Fibroblast of lung (primary cell): ENCODE measurements at regions not wholly inside any gene's neighbourhood (a gene's known extent, or its start where the extent isn't known, plus 50 kb on each side); places are given as distances from the start of the nearest gene placed in this dataset.
"Not testable (repeated sequence)": the region's sequence is repeated elsewhere in the genome, so short reads cannot be mapped to it uniquely, and the experiment has no call there.

Experiments used
- DNase-seq, 2 donors: peaks; one replicate each; pipeline versions ENCODE4 v3.0.0 to v3.0.0-alpha.2; 2010; ENCODE audit warnings: low read depth in 2 of 2
- H2AFZ ChIP-seq: 2 replicates; pipeline ENCODE4 v1.5.1; 2012; ENCODE audit warnings: low read length, control low read depth, inconsistent platforms
- H3K27ac ChIP-seq: 2 replicates; pipeline ENCODE4 v1.5.1; 2011; ENCODE audit warnings: low read length, control low read depth; ENCODE audit not compliant: insufficient read depth
- H3K27me3 ChIP-seq: 2 replicates; pipeline ENCODE4 v1.5.1; 2011; ENCODE audit warnings: mild to moderate bottlenecking, low read length; ENCODE audit not compliant: control insufficient read depth, insufficient read depth
- H3K36me3 ChIP-seq: 2 replicates; pipeline ENCODE4 v1.5.1; 2011; ENCODE audit warnings: low read length; ENCODE audit not compliant: control insufficient read depth, insufficient read depth
- H3K4me1 ChIP-seq: 2 replicates; pipeline ENCODE4 v1.5.1; 2011; ENCODE audit warnings: low read length; ENCODE audit not compliant: control insufficient read depth, insufficient read depth; ENCODE audit errors: extremely low read depth
- H3K4me2 ChIP-seq: 2 replicates; pipeline ENCODE4 v1.5.1; 2011; ENCODE audit warnings: low read length, control low read depth; ENCODE audit not compliant: insufficient read depth; ENCODE audit errors: extremely low read depth
- H3K4me3 ChIP-seq, 4 experiments: fragments of 200-600 bp in 1 of 4; sonication (generic) in 1 of 4; replicated peaks in 1 of 4; 2 replicates each; pipeline ENCODE4 v1.5.1; 2011 to 2016; ENCODE audit warnings: low read length in 4 of 4, low read depth in 3 of 4, mild to moderate bottlenecking in 3 of 4, control low read depth in 2 of 4, inconsistent platforms in 1 of 4, mixed read lengths in 1 of 4; ENCODE audit not compliant: insufficient read depth in 1 of 4; ENCODE audit errors: control extremely low read depth in 1 of 4
- H3K79me2 ChIP-seq: 2 replicates; pipeline ENCODE4 v1.5.1; 2012; ENCODE audit warnings: mild to moderate bottlenecking, low read length, inconsistent platforms; ENCODE audit not compliant: control insufficient read depth, insufficient read depth
- H3K9ac ChIP-seq: 2 replicates; pipeline ENCODE4 v1.5.1; 2011; ENCODE audit warnings: mild to moderate bottlenecking, low read length, control low read depth; ENCODE audit not compliant: insufficient read depth
- H3K9me3 ChIP-seq: 2 replicates; pipeline ENCODE4 v1.5.1; 2012; ENCODE audit warnings: low read depth, low read length; ENCODE audit not compliant: control insufficient read depth, insufficient read depth
- H4K20me1 ChIP-seq: 2 replicates; pipeline ENCODE4 v1.5.1; 2011; ENCODE audit warnings: low read length; ENCODE audit not compliant: control insufficient read depth, insufficient read depth; ENCODE audit errors: extremely low read depth
- EZH2 ChIP-seq: IDR thresholded peaks from 2 replicates; pipeline ENCODE4 v1.5.1; 2012; ENCODE audit warnings: low read length, control low read depth, mild to moderate bottlenecking; ENCODE audit errors: missing control alignments
- TF ChIP-seq, protein P1 (sequence below), 2 donors: IDR thresholded peaks in 1 of 2; conservative IDR thresholded peaks in 1 of 2; 1 replicate in 1 of 2; 2 replicates in 1 of 2; pipeline ENCODE4 v1.5.1; 2011 to 2012; ENCODE audit warnings: low read length in 2 of 2, control low read depth in 1 of 2, inconsistent platforms in 1 of 2, low read depth in 1 of 2, mild to moderate bottlenecking in 1 of 2

DNA sequence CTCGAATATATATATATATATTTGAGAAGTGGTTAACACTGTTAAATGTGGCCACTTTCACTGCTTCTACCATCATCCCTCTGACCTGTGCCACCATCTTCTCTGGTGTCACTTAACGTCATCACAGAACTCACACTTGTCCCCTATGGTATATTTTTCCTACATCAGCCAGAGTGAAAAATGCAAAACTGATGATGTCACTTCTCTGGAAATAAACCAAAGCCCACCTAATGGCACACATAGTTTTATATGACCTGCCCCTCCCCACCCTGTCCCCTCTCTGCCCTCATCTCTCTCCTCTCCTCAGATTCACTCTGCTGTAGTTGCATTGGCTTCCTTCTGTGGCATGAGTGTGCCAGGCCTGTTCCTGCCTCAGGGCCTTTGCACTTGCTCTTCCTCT lies 63.9 kb upstream of the IFNGR1 start:
- H2AFZ ChIP-seq, result no peak overlapping the region

GRCh38 chr6:137282254-137282653 lies 63.1 kb upstream of the IFNGR1 start:
- H3K9ac ChIP-seq, result no peak overlapping the region

More for the DNA sequence above, 63.9 kb upstream of the IFNGR1 start:
- Histone ChIP-seq H3K4me2 (no peak overlapping the region), H3K9ac (no peak overlapping the region), H3K27me3 (no peaks in the 10 kb centered on the region), H3K4me1 (peaks cover 2% of the 10 kb centered on the region), H3K36me3 (no peaks in the 10 kb centered on the region), H3K27ac (no peak overlapping the region), H3K9me3 (no peaks in the 10 kb centered on the region), H3K79me2 (no peaks in the 10 kb centered on the region), H4K20me1 (no peaks in the 10 kb centered on the region), H3K4me3 (no peak overlapping the region)
- TF ChIP-seq EZH2, result no peak
- TF ChIP-seq, protein P1, sequence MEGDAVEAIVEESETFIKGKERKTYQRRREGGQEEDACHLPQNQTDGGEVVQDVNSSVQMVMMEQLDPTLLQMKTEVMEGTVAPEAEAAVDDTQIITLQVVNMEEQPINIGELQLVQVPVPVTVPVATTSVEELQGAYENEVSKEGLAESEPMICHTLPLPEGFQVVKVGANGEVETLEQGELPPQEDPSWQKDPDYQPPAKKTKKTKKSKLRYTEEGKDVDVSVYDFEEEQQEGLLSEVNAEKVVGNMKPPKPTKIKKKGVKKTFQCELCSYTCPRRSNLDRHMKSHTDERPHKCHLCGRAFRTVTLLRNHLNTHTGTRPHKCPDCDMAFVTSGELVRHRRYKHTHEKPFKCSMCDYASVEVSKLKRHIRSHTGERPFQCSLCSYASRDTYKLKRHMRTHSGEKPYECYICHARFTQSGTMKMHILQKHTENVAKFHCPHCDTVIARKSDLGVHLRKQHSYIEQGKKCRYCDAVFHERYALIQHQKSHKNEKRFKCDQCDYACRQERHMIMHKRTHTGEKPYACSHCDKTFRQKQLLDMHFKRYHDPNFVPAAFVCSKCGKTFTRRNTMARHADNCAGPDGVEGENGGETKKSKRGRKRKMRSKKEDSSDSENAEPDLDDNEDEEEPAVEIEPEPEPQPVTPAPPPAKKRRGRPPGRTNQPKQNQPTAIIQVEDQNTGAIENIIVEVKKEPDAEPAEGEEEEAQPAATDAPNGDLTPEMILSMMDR (conservative IDR thresholded peaks at IDR 0.05 in 1 of 2, IDR thresholded peaks at IDR 0.05 in 1 of 2; ENCODE audit: low read depth in 1 of 2, low read length in 2 of 2), result no peak
- DNase-seq, result no peak

DNA sequence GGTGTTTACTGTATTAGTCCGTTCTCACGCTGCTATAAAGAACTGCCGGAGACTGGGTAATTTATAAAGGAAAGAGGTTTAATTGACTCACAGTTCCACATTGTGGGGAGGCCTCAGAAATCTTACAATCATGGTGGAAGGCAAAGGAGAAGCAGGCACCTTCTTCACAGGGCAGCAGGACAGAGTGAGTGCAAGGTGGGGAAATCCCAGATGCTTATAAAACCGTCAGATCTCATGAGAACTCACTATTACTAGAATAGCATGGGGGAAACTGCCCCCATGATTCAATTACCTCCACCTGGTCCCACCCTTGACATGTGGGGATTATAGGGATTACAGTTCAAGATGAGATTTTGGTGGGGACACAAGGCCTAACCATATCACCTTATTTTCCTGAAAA lies 60.1 kb upstream of the IFNGR1 start:
- not testable (repeated sequence) for H3K4me3 ChIP-seq, DNase-seq, H3K27me3 ChIP-seq, H3K79me2 ChIP-seq, H2AFZ ChIP-seq, H3K9me3 ChIP-seq, H3K4me2 ChIP-seq, H3K9ac ChIP-seq, H4K20me1 ChIP-seq, H3K36me3 ChIP-seq, H3K27ac ChIP-seq, H3K4me1 ChIP-seq

More at GRCh38 chr6:137282254-137282653, 63.1 kb upstream of the IFNGR1 start:
- H4K20me1 ChIP-seq, result no peaks in the 10 kb centered on the region
- no peak for TF ChIP-seq EZH2
- TF ChIP-seq, protein P1 (conservative IDR thresholded peaks at IDR 0.05 in 1 of 2, IDR thresholded peaks at IDR 0.05 in 1 of 2; ENCODE audit: low read depth in 1 of 2, low read length in 2 of 2), result no peak
- no peak for DNase-seq
- H3K27ac ChIP-seq, result no peak overlapping the region
- H2AFZ ChIP-seq, result no peak overlapping the region
- no peaks in the 10 kb centered on the region for H3K27me3 ChIP-seq
- H3K4me3 ChIP-seq, result no peak overlapping the region
- H3K79me2 ChIP-seq, result no peaks in the 10 kb centered on the region
- no peaks in the 10 kb centered on the region for H3K9me3 ChIP-seq
- no peaks in the 10 kb centered on the region for H3K36me3 ChIP-seq
- no peak overlapping the region for H3K4me2 ChIP-seq
- peaks cover 2% of the 10 kb centered on the region for H3K4me1 ChIP-seq
